RPMI7951 (cell line): ENCODE measurements at regions not wholly inside any gene's neighbourhood (a gene's known extent, or its start where the extent isn't known, plus 50 kb on each side); places are given as distances from the start of the nearest gene placed in this dataset.
"Not testable (repeated sequence)": the region's sequence is repeated elsewhere in the genome, so short reads cannot be mapped to it uniquely, and the experiment has no call there.

Source experiments
- DNase-seq: peaks from one replicate; pipeline ENCODE4 v3.0.0-alpha.2; 2012; ENCODE audit warnings: low read depth

DNA sequence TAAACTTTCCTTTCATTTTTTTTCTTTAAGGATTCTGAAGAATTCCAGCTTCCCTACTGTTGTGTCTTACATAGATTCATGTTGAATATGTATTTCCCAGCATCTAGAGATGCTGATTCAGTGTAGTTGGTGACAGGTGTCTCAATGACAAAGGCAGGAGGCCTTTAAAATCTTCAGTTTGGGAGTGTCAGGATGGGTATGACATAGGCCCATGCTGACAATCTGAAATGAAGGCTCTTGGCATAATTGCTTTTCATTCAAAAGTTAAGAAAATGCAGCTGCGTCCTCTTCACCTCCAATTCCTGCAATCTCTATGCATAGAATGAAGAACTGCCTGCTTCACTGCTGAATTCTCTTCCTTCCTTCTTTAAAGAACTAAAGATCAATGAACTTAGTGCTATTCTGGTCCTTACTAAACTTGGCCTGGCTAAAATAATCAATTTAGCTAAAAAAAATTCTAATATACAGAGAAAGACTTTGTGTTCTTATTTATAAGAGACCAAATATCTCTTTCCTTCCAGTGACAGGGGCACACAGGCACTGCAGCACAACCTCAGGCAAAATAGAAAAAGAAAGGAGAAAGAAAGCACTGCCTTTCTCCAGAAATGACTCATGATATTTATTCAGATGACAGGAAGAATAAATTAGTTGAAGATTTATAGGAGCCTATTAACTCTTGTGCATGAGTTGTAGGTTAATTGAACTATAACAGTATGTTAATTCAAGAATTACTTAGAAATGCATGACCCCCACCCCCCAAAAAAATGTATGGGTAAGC, 152.6 kb upstream of the GBE1 start:
- peak; percentile 13 for DNase-seq

DNA sequence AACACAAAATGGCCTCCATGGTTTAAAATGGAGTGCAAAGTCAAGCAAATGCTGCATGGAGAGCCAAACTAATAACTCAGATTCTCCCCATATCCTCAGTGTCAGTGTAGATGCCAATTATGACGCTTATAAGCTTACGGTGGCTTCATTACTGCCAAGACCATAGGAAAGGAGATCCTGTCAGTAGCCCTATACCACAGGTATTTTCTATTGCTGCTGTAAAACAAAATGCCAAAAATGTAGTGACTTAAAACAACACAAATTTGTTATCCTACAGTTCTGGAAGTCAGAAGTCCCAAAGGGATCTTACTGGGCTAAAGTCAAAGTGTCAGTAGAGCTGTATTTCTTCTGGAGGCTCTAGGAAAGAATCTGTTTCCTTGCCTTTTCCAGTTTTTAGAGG, 149.8 kb upstream of the GBE1 start:
- no peak for DNase-seq

DNA sequence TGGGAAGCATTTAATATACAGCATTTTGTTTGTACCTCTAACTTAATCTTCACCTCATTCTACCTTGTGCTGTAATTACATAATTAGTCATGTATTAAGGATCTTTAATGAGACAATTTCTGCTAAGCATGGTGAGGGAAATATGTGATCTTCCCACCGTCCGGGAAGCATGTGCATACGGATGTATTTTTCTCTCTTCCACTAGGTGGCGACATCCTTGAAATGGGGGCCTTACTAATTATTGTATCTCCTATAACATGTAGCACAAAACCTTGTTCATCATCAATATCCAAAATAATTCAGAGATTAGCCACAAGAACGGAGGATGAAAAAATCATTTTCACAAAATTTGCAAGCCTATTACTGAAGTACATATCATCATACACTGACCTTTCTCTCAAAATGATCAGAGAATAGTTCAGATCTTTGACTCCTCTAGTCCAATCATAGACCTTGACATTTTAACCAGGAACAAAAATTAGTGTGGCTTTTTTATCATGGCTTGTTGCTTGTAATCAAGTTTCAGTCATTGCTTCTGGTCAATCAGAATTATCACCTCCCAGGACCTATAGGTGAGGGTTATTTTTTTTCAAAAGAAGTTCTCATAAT, 148.9 kb upstream of the GBE1 start:
- DNase-seq, result peak; percentile 31

DNA sequence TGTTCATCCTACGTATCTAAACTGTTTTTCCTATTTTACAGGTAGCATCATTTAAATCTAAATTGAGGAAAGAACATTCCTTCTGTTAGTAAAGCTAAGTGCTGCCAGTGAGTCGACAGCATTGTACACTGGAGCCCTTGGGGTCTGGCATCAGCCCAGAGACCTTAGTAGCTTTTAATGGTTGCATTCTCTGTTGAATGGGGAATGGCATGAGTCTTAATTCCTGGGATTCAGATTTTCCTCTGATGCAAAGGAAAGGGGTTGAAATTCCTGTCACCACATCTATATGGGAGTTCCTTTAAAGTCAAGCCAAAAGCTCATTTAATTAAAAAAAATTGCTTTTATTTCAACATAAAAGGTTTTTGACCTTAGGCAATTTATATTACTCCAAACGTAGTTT, 148.4 kb upstream of the GBE1 start:
- DNase-seq, result peak; percentile 21

DNA sequence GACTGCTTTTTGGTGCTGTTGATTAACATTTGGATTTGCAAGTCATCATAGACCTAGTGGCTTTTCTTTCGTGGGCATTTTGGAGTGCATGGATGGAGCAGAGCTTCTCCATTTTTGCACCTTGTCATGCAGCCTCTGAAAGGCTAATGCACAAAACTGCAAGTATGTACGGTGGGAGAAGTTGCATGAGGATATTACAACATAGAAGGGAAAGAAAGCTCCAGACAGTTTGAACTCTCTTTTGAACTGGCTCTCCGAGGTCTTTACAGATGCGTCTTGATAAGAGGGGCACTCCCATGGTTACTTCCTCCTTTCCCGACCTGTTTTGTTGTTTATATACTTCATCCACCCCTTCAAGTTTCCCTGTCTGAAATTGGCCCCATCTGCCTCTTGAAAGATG, 147.1 kb upstream of the GBE1 start:
- no peak for DNase-seq

DNA sequence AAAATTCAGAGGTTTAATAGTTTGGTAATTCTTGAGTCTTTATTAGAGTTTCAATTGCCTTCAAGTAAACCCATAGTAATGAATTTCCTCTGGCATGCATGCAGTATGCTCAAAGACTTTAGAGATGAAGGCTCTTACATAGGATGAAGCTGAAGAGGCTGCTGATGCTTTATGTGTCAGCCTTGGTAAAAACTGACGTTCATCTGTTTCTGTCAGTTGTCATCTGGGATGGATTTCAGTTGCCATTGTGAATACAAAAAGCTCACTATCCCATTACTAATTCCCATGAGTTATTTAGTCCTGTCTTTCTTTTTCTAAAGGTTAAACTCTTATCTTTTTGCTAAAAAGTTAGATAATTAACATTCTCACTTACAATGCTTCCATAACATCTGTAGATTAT, 136.9 kb upstream of the GBE1 start:
- no peak for DNase-seq

DNA sequence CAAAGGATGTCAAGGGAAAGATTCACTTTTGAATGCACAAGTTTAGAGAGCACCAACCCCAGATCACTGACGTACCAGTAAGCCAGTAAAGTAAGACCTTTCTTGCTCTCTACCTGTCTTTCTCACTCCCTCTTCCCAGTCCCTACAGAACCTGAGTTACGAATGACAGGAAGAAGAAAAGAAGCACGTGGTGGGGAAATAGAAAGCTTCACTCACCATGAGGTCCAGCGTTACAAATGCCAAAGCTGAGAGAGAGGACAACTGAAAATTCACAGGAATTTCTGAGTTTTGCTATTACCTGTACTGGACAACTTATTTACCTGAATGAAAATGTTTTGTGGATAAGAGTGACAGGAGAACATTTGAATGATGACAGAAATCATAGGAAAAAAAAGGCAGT, 133.2 kb upstream of the GBE1 start:
- DNase-seq, result no peak

DNA sequence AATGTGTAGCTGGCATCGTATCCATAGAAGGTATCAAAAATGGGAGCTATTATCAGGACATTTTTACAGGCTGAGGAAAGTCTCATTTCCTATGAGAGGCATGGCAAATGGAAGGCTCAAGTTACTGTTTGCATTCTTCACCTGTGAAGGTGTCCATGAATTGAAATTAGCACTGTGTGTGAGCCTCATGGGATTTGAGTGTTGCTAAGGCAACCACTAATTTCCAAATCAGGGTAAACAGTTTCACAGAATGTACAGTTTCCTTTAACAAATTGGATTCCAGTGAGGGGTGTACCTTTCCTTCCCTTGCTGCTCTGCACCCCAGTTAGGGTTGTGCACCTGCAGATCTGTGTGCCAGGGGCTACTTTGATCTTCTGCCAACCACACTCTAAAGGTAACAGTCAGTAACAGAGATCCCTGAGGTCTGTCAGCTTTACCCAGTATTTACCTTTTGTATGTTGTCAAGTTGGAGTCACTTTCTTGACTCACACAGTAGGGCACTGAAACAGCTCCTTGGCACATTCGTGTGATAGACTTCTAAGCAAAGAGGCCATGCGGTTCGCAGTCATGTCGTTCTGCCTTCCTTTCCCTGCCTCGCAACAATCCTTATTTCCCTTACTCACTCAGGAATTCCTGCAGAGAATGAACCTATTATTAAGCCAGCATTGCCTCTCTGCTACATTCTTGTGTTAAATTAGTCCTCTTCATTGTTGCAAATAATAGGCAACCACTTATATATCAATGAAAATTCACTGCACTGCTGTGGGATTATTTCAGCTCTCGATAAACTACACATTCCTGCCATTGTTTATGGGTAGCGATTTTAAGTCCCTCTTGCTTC, 129.8 kb upstream of the GBE1 start:
- DNase-seq, result no peak

DNA sequence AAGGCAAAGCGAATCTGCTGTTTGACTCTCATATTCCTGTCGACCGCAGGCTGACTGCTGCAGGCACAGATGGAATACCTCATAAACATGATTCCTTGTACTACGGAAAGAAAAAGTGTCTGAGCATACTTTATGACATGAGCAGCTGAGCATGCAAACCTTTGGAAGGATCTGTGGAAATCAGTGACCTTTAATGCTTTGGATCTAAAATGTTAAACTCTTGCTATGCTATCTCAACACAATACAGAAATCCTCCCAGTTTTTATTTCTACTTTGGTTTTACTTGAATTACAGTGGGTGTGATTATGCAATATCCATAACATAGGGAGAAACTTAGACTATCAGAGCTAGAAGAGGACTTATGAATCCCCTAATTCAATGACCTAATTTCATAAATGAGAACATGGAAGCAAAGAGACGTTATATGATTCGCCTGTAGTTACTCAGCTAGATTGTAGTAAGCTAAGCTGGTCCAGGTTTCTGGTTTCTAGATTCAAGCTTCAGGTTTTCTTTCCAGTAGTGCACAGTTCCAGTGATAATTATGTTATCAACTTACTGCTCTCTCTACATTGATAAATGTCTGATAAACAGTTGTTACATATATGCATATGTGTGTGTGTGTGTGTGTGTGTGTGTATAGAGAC, 127.6 kb upstream of the GBE1 start:
- no peak for DNase-seq

DNA sequence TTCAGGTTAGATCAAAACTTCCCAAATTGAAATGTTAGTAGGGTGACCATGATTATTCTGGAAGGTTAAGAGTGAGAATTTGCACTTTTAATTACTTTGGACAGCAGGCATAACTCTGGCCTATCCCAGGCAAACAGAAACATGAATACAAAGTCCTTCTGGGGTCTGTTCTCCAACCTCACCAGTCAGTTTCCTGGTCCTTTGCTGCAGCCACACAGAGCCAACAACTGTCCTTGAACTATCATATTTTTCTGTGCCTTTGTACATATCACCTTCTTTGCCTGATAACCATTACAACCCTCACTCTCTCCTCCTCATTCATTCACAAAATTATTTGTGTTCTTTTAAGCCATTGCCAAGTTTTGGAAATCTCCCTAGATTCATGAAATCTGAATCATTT, 126.0 kb upstream of the GBE1 start:
- DNase-seq, result no peak

DNA sequence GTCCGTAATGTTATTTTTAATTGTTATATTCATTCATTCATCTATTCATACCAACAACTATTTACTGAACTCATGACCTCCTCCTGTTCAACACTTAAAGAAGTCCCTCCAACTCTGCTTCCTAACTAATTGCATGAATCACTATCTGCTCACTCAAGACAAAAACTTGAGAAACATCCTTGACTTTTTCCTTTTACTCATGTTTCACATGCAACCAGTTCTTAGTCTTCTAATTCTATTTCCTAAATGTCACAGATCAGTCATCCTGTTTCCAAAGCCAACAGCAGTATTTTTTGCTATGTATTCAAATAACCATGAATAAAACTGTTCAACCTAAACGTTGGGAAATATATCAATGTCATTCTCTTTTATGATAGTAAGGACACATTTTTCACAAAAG, 124.6 kb upstream of the GBE1 start:
- DNase-seq, result no peak

DNA sequence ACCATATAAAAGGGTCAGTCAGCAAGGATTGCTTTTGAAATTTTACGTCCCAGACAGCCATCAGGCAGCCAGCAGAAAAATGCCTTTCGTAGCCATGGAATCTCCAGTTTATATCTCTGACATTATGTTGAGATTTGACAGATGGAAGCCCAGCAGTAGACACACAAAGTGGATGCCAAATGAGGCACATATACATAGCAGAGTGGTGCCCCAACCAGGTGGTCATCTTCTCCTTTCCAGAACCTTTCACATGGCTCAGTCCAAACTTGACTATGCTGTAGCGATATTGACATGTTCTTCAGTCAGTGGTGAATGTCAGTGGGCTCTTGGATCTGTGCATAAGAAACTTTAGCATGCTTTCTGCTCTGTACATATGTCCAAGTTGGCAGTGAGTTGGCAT, 123.3 kb upstream of the GBE1 start:
- DNase-seq, result no peak

DNA sequence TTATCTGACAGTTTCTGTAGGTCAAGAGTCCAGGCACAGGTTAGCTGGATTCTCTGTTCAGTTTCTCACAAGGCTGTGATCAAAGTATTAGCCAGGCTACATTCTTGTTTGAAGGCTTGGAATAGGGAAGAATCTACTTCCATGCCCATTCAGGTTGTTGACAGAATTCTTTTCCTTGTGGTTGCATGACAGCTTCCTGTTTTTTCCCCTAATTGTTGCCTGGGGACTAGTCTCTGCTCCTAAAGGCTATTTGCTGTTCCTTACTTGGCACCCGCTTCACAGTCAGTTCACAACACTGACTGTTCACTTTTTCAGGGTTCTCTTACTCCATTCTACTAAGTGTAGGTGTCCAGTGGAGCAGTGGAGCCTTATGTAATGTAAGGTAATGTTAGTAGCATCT, 115.4 kb upstream of the GBE1 start:
- no peak for DNase-seq

DNA sequence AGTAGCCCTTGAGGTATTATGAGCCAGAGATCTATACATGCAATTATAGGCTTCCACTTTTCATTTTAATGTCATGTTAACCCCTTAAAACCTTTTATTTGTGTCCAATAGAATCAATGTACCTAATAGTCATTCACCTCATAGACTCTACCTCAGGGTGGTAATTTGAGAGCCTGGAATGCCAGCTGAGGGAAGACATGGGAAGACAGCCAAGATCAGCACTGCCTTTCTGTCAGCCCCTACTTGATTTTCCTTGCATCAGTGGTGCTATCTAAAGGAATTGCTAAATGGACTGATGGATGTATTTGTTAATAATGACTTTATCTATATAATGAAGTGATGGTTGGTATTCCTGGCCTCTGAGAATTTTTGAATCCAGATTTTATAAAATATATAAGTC, 113.3 kb upstream of the GBE1 start:
- no peak for DNase-seq

DNA sequence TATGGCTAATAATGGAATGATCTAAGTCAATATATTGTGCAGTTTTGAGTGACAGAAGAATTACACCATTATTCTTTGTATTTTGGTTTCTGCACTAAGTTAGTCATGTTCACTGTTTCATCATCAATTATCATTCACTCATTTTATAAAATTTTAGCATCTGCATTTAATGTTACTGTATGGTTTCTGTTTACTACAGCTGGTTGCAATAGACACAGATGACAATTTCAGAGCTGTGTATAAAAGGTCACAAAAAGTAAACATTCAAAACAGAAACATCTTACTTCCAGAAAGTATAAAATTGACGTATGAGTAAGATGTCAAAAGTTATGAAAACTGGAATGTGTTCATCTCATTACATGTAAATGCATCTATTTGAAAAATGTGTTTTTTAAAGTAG, 111.1 kb upstream of the GBE1 start:
- DNase-seq, result no peak

DNA sequence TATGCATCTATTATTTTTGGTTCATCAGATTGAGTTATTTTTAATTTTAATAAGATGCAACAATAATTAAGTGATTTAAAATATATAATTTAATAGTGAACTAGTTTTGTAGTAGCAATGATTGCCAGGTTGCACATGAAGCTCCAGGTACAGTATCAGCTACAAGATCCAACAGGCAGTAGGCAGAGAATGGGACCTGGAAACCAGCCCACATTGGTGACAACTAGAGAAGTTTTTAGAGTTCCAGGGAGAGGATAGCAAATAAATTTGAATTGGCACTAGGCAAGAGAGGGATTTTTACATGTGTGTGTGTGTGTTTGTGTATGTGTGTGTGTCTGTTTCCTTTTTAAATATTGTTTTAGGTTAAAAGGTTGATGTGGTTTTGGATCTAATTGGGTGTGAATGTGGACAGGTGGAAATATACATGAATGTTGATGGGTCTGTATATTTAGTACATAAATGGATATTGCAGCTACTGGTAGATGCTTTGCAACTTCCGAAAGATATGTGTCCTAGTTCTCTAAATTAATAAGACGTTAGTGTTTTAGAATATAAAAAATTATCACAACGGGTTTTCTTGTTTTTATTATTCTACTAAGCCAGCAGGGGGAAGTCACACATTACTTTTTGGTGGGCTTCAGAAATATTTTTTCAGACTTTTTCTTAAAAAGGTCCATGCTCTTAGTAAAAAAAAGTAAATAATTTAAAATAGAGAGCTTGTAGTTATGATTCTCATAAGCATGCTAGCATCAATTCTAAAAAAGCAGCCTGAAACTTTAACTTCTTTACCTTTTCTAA, 110.1 kb upstream of the GBE1 start:
- DNase-seq, result no peak

DNA sequence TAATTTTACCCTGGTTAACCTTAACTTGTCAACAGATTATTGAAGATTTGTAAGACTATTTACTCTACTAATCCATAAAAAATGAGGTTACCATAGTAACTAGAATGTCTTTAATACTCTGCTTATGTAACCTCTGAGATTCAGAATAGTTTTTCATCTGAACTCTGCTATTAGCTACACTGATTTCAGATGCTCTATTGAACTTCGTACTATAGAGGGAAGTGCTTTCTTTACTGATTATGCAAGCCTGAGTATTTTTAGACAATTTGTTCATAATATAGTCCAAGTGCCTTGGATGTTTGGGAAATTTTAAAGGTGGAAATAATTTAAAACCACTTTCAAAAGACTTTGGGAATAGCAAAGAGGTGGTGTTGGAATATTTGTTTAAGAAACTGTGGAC, 107.9 kb upstream of the GBE1 start:
- no peak for DNase-seq

DNA sequence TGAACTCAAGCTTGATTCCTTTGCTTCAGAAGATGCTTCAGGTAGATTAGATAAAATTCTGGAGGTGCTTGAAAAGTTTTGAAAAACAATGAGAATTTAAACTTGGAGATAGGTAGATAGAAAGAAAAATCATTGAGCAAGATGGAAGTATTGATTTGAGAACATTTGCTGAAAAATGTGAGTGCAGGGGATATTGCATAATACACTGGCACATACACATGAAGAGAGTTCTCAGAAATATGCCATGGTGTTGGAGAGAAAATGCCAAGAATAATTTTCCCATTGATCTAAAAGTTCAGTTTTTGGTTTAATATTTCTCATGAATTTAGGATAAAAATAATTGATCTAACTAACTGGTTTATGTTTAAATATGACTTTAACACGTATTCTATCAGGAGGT, 107.2 kb upstream of the GBE1 start:
- no peak for DNase-seq

DNA sequence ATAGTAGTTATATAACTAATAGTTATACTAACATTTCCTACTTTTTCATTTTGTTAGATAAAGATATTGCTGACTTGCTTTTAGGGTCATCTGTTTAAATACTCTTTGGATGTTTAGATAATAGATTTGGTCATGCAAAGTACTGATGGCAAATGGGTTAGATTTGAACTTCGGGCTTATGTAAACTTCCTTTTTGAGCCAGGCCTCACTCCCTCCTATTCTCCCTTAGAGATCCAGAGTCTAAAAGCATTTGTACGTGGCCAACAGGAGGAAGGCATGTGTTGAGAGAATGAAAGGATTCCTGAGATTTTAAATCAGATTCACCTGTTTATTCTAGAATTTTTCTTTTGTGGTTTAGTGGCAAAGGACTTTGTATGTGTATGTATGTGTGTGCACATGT, 106.4 kb upstream of the GBE1 start:
- no peak for DNase-seq

DNA sequence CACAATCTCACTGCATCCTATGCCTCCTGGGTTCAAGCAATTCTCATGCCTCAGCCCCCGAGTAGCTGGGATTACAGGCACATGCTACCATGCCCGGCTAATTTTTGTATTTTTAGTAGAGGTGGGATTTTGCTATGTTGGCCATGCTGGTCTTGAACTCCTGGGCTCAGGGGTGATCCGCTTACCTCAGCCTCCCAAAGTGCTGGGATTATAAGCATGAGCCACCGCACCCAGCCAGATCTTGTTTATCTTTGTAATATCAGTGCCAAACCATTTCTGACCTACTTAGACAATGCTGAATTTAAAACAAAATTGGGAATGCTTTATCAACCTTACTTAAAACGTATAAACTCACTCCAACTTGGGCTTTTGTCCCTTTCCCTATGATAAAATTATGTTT, 103.7 kb upstream of the GBE1 start:
- not testable (repeated sequence) for DNase-seq

DNA sequence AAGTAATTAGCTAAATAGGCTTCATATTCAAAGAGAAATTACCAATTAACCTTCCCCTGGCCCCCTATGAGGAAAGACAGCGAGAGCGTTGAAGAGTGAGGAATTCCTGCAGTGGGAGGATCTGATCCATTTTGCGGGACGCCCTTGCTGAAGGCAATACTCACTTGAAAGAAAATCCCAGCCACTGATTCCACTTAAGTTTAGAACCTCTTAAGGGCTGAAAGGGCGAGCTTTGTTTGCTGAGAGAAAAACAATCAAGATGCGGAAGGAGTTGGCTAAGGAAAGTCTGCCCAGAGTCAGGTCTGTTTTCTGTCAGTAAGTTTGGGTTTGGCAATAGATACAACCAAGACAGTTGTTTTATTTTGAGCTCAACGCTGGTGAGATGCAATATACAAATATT, 102.8 kb upstream of the GBE1 start:
- peak; percentile 12 for DNase-seq

DNA sequence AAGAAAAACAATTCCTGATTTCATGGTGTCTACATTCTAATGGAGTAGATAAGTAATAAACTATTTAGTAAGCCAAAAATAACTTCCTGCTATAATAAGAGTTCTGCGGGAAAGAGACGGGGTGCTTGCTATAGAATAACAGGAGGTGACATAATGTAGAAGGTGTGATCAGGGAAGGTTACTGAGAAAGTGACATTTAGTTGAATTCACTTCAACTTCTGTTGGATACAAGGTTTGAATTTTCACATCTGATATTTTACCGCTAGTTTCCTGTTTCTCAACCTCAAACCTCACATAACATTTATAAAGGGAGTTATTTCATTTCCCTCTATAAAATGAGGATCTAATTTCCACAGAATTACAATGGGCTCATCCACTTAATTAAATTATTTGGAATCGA, 102.3 kb upstream of the GBE1 start:
- DNase-seq, result no peak
